ENCODE measurements at regions not wholly inside any gene's neighbourhood (a gene's known extent, or its start where the extent isn't known, plus 50 kb on each side); places are given as distances from the start of the nearest gene placed in this dataset.
A peak's percentile ranks its signal among the peaks of the same experiment; 100 is the strongest.

DNA sequence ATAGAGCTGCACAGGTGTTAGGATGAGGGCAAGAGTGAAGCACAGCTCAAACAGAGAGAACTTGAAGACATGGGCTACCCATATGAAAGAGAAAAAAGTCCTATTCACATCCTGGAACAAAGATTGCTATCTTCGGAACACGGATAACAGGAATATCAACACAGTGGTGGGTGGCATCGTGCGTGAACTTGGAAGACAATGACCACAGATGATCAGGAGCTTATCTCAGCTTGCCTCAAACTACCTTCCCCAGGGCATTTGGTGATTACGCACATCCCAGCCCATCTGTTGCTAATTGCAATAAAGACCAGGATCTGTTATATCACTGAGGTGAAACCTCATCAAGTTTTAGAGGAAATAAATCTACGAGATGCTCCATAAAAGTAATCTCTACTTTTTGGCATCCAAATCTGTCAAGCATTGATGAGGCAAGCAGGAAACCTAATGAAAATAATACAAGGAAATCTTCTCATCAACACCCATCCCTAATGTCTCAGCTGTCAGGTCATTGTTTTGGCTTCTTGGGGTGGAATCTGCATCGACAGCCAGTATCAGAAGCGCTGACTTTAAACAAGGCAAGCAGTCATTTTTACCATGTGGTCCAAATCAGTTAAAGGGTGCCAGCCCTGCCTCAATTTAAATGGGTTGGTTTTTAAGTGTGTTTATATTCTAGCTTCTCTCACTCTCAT lies 188.2 kb downstream of the SPCS3 start:
- no peak for DNase-seq (ENCODE audit: low read depth, low spot score)

GRCh38 chr4:176508780-176509331 lies 189.1 kb downstream of the SPCS3 start:
- no peak for DNase-seq (ENCODE audit: low read depth, low spot score)

DNA sequence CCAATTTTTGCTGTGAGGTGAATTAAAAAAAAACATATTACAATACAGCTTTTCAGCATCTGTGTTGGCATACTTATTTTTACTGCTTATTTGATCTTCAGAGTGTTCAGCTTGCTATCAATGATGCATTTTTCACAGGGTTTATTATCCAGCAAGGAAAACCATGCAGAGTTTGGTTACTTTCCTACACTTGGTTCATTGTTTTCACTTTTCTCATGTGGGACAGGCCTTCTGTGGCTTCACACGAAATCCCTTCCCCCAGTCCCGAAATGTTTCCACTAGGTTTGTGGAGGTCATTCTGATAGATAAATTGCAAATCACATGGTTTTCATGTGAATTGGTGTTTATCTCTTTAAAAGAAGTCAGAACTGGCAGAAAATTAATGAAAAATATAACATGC lies 205.8 kb downstream of the SPCS3 start:
- DNase-seq (ENCODE audit: low read depth, low spot score): no peak

- DNase-seq (ENCODE audit: low read depth, low spot score): no peak
Measured at GRCh38 chr4:176526704-176527103, 206.9 kb downstream of the SPCS3 start.

DNA sequence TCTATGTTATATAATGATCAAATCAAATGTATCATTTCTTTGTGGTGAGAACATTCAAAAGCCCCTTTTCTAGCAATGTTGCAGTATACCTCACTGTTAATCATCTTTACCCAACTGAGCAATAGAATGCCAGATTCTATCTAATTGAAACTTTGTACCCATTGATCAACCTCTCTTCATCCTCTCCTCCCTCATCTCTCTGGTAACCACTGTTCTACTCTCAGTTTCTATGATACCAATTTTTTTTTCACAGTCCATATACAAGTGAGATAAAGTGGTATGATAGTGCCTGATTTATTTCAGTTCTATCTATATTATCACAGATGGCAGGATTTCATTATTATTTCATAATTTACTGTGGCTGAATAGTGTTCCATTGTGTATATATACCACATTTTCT lies 209.8 kb downstream of the SPCS3 start:
- no peak for DNase-seq (ENCODE audit: low read depth, low spot score)

GRCh38 chr4:176533159-176533558 lies 213.4 kb downstream of the SPCS3 start:
- no peak for DNase-seq (ENCODE audit: low read depth, low spot score)

DNA sequence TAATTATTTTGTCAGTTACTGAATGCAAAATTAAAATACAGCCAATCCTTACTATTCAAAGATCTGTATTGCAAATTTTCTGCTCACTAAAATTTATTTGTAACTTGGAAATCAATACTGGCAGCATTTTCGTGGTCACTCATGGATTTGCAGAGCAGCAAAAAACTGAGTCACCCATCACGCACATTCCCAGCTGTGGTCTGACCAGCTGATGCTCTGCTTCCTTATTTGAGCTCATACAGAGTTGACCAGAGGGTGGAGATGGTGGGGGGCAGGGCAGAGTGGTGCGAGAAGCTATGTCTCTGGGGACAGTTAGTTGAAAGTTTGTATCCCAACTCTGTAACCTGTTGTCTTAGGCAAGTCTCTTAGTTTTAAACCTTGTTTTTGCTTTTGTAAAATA lies 214.8 kb downstream of the SPCS3 start:
- peak; percentile 21 for DNase-seq (ENCODE audit: low read depth, low spot score)

GRCh38 chr4:176538217-176538925 lies 218.6 kb downstream of the SPCS3 start:
- DNase-seq (ENCODE audit: low read depth, low spot score): peak; percentile 11

GRCh38 chr4:176539091-176539784 lies 219.5 kb downstream of the SPCS3 start:
- no peak for DNase-seq (ENCODE audit: low read depth, low spot score)

DNA sequence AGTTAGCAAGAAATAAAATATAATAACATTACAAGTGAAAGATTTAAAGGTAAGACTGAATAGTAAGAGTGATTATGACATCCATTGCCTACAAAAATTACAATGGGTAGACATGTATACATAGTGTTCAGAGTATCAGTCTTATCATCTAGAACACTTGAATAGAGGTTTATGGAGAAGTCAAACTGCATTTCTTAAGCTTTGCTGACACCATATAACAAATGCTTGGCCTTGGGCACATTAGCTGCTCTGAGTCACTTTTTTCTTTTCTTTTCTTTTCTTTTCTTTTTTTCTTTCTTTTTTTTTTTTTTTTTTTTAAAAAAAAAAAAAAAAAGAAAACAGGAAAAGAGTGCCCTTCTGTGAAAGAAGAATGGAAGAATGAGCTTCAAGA lies 220.0 kb downstream of the SPCS3 start:
- DNase-seq (ENCODE audit: low read depth, low spot score): no peak

- DNase-seq (ENCODE audit: low read depth, low spot score): no peak
Measured at GRCh38 chr4:176540814-176541213, 221.0 kb downstream of the SPCS3 start.

DNA sequence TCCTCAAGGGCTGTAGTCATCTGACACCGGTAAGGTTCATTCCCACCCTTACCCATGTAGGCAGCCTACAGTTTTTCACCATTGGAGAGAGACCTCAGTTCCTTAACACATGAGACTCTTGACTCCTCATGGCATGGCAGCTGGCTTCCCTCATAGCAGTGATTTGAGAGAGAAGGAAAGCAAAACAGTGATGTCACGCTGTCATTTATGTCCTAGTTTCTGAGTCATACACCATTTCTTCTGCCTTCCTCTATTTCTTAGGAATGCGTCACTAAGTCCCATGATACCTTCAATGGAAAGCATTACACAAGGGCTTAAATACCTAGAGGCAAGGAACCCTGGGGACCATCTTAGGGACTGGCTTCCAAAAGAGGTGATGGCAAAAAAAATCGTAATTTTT lies 226.1 kb downstream of the SPCS3 start:
- no peak for DNase-seq (ENCODE audit: low read depth, low spot score)

DNA sequence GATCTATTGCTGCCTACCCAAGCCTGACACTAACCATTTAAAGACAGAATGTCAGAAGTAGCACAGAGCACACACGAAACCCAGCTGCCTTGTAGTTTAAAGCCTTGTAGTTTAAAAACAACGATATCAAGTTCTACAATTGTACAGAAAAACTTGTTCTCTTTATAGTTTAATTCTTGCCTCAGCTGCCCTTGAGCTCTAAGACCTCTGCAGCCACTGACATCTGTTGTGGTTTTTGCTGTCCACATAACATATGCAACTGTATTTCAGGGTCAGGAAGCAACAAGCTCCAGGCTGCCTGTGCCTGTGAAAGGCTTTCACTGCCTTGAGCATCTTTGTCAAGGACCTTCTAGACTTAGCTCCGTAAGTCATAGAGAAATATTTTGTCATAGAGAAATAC lies 227.2 kb downstream of the SPCS3 start:
- DNase-seq (ENCODE audit: low read depth, low spot score): peak; percentile 38

- no peak for DNase-seq (ENCODE audit: low read depth, low spot score)
Measured at GRCh38 chr4:176548571-176548970, 228.8 kb downstream of the SPCS3 start.

DNA sequence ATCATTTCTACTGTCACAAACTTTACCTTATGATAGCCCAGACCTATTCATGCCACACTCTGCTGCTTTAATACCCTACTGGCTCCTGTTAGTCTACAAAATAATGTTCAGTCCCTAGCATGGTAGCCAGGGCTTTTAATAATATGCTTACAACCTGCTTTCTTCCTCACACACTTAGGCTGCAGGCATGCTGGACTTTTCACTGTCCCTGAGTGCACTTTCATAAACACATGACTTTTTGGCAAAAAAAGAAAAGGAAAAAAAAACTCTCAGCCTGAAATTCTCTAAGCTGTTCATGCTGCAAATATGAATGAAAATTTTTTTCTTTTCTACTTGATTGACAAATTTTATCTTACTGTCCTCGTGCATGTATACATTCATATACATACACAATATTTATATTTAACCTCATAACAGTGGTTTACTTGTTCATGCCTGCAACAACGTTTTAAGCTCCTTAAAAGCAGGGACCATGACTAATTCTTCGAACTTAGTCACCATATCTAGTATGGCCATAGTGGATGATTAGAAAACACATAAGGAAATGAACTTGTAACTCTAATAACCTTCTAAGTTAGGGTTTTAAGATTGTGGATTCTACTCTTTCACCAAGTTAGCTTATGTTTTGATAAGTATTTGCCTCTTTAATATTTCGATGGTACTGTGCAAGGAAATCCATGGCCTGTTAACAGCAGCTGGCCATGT lies 229.5 kb downstream of the SPCS3 start:
- no peak for DNase-seq (ENCODE audit: low read depth, low spot score)

DNA sequence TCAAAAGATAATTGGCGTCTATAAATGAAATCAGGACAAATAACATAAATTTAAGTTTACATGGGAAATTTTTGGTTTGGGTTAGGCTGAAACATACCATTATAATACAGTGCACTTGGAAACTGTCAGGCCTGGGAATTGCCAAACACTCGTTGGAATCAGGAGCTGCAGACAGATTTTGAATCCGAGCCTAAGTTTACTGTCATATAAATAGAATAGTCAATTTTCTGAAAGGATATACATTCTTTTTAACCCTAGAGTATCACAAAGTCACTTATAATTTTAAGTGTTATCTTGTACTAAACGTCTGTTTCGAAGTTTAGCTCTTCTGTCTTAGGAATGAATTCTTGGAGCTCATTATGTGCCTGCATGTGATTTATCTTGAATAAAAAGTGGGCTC lies 234.1 kb downstream of the VEGFC start:
- DNase-seq (ENCODE audit: low read depth, low spot score): no peak

DNA sequence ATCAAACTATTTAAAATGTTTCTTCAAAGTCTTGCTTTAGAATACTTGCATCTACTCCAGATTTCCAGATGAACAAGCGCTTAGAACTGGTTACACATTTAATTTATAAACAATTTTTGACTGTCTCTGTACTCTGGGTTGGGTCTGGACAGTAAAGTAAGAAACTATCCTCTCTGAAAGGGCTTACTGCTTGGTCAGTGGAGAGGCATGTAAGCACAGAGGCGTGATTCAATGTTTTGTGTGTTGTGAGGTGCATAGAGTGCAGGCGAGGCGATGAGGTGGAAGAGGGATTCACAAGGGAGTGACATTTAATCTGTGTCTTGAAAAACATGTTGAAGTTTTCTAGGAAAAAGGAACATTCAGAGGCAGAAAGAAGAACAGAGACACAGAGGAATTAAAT lies 231.4 kb downstream of the VEGFC start:
- no peak for DNase-seq (ENCODE audit: low read depth, low spot score)

GRCh38 chr4:176563591-176563990 lies 229.1 kb downstream of the VEGFC start:
- peak; percentile 21 for DNase-seq (ENCODE audit: low read depth, low spot score)

GRCh38 chr4:176565049-176565448 lies 227.7 kb downstream of the VEGFC start:
- DNase-seq (ENCODE audit: low read depth, low spot score): no peak

GRCh38 chr4:176566769-176567168 lies 226.0 kb downstream of the VEGFC start:
- no peak for DNase-seq (ENCODE audit: low read depth, low spot score)

GRCh38 chr4:176568238-176568637 lies 224.5 kb downstream of the VEGFC start:
- no peak for DNase-seq (ENCODE audit: low read depth, low spot score)

DNA sequence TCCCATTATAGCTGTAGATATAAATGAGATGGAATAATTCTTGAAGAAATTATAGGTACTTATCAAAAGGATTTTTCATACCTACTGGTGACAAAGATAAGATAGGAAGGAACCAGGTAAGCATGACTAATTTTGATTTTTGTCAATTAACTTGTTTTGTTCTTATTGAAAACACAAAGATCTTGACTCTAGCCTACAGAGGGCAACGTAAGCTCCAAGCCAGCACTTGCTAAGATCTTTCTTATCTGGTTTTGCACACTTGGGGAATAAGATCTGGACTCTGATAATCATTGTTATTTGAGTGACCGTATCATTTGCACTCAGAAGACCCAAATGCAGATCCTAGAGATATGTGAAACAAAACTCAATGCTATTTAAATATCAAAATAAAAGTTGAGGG lies 223.4 kb downstream of the VEGFC start:
- no peak for DNase-seq (ENCODE audit: low read depth, low spot score)
